GM21825 (cell line): ENCODE measurements at regions not wholly inside any gene's neighbourhood (a gene's known extent, or its start where the extent isn't known, plus 50 kb on each side); places are given as distances from the start of the nearest gene placed in this dataset.
"Not testable (repeated sequence)": the region's sequence is repeated elsewhere in the genome, so short reads cannot be mapped to it uniquely, and the experiment has no call there.

Experiments used
- ATAC-seq: cut with Tn5 transposase; IDR thresholded peaks from one replicate; pipeline ENCODE4 v1.9.1; 2021; ENCODE audit warnings: mild to moderate bottlenecking, moderate library complexity; ENCODE audit not compliant: unreplicated experiment

- ATAC-seq = no peak
Measured at GRCh38 chr6:144474290-144474689, 189.2 kb downstream of the UTRN start.

GRCh38 chr6:144474904-144475303, 189.8 kb downstream of the UTRN start:
- ATAC-seq = no peak

GRCh38 chr6:144475411-144475810, 190.3 kb downstream of the UTRN start:
- no peak for ATAC-seq

GRCh38 chr6:144476286-144476685, 191.2 kb downstream of the UTRN start:
- ATAC-seq = no peak

GRCh38 chr6:144477396-144477795, 192.3 kb downstream of the UTRN start:
- ATAC-seq = no peak

- ATAC-seq = no peak
Measured at GRCh38 chr6:144477856-144478255, 192.7 kb downstream of the UTRN start.

GRCh38 chr6:144478483-144478882, 193.3 kb downstream of the UTRN start:
- no peak for ATAC-seq

GRCh38 chr6:144479991-144480390, 194.9 kb downstream of the UTRN start:
- ATAC-seq = no peak

GRCh38 chr6:144480473-144480872, 195.3 kb downstream of the UTRN start:
- ATAC-seq = no peak

- ATAC-seq = no peak
Measured at GRCh38 chr6:144481527-144481926, 196.4 kb downstream of the UTRN start.

- peak; percentile 93 for ATAC-seq
Measured at GRCh38 chr6:144482142-144482541, 197.0 kb downstream of the UTRN start.

- no peak for ATAC-seq
Measured at GRCh38 chr6:144485531-144485930, 200.4 kb downstream of the UTRN start.

GRCh38 chr6:144488590-144488989, 203.5 kb downstream of the UTRN start:
- ATAC-seq = no peak

- ATAC-seq = no peak
Measured at GRCh38 chr6:144493035-144493910, 208.1 kb downstream of the UTRN start.

GRCh38 chr6:144495076-144495475, 209.9 kb downstream of the UTRN start:
- ATAC-seq = not testable (repeated sequence)

- ATAC-seq = no peak
Measured at GRCh38 chr6:144497650-144498049, 212.5 kb downstream of the UTRN start.

- ATAC-seq = no peak
Measured at GRCh38 chr6:144500892-144501291, 215.8 kb downstream of the UTRN start.

GRCh38 chr6:144505214-144505613, 220.1 kb downstream of the UTRN start:
- not testable (repeated sequence) for ATAC-seq

GRCh38 chr6:144506051-144506450, 220.9 kb downstream of the UTRN start:
- not testable (repeated sequence) for ATAC-seq

GRCh38 chr6:144507772-144508312, 222.7 kb downstream of the UTRN start:
- not testable (repeated sequence) for ATAC-seq

GRCh38 chr6:144510859-144511258, 225.7 kb downstream of the UTRN start:
- ATAC-seq = no peak

- ATAC-seq = no peak
Measured at GRCh38 chr6:144515761-144516160, 230.6 kb downstream of the UTRN start.
